GM23338 (cell line): ENCODE measurements at regions not wholly inside any gene's neighbourhood (a gene's known extent, or its start where the extent isn't known, plus 50 kb on each side); places are given as distances from the start of the nearest gene placed in this dataset.

ENCODE experiments used
- ATAC-seq: fragments of 200-7000 bp; cut with Tn5 transposase; 3 replicates; pipeline ENCODE4 v1.9.1; 2020
- DNase-seq: peaks from one replicate; pipeline ENCODE4 v3.0.0-alpha.2; 2015; ENCODE audit warnings: low spot score
- H2AFZ ChIP-seq: fragments of 200-600 bp; sonication (generic); 2 replicates; pipeline ENCODE4 v1.8.0; 2016; ENCODE audit warnings: antibody characterized with exemption, mild to moderate bottlenecking, moderate library complexity
- H3F3A ChIP-seq: fragments of 200-600 bp; sonication (generic); replicated peaks from 2 replicates; pipeline ENCODE4 v1.8.0; 2017; ENCODE audit warnings: antibody characterized with exemption, mixed run types, low read depth
- H3K27ac ChIP-seq: fragments of 200-600 bp; sonication (generic); 2 replicates; pipeline ENCODE4 v1.6.1; 2016; ENCODE audit warnings: low read depth
- H3K27me3 ChIP-seq: fragments of 200-600 bp; sonication (generic); 2 replicates; pipeline ENCODE4 v1.8.0; 2016; ENCODE audit warnings: mild to moderate bottlenecking, mixed run types, moderate library complexity; ENCODE audit not compliant: insufficient read depth
- H3K36me3 ChIP-seq: fragments of 200-600 bp; sonication (generic); 2 replicates; pipeline ENCODE4 v1.8.0; 2016; ENCODE audit warnings: mild to moderate bottlenecking; ENCODE audit not compliant: insufficient read depth
- H3K4me1 ChIP-seq: fragments of 200-600 bp; sonication (generic); 2 replicates; pipeline ENCODE4 v1.8.0; 2016; ENCODE audit warnings: mild to moderate bottlenecking, moderate library complexity; ENCODE audit not compliant: insufficient read depth
- H3K4me2 ChIP-seq: fragments of 200-600 bp; sonication (generic); 2 replicates; pipeline ENCODE4 v1.7.1; 2017; ENCODE audit warnings: mixed run types
- H3K4me3 ChIP-seq: fragments of 200-600 bp; sonication (generic); 2 replicates; pipeline ENCODE4 v1.6.1; 2016; ENCODE audit warnings: mixed run types
- H3K79me2 ChIP-seq: fragments of 200-600 bp; sonication (generic); replicated peaks from 2 replicates; pipeline ENCODE4 v1.8.0; 2017; ENCODE audit warnings: mild to moderate bottlenecking; ENCODE audit not compliant: insufficient read depth
- H3K9me2 ChIP-seq: fragments of 200-600 bp; sonication (generic); 2 replicates; pipeline ENCODE4 v1.8.0; 2017; ENCODE audit not compliant: insufficient read depth
- H4K20me1 ChIP-seq: fragments of 200-600 bp; sonication (generic); replicated peaks from 2 replicates; pipeline ENCODE4 v1.8.0; 2017; ENCODE audit warnings: mild to moderate bottlenecking; ENCODE audit not compliant: insufficient read depth
- H3K27ac Mint-ChIP-seq: 2 replicates; pipeline ENCODE4 v1.8.0; 2020; ENCODE audit warnings: inconsistent platforms, mild to moderate bottlenecking, moderate library complexity, mixed read lengths
- H3K27me3 Mint-ChIP-seq: 3 replicates; pipeline ENCODE4 v1.8.0; 2022; ENCODE audit warnings: low read depth, mild to moderate bottlenecking, moderate library complexity, mixed read lengths, inconsistent platforms; ENCODE audit not compliant: insufficient read depth, poor library complexity
- H3K36me3 Mint-ChIP-seq: 3 replicates; pipeline ENCODE4 v1.8.0; 2021; ENCODE audit warnings: low read depth, mild to moderate bottlenecking, inconsistent platforms, moderate library complexity, mixed read lengths
- H3K4me1 Mint-ChIP-seq: 3 replicates; pipeline ENCODE4 v1.8.0; 2020; ENCODE audit warnings: mild to moderate bottlenecking, inconsistent platforms, mixed read lengths
- H3K4me3 Mint-ChIP-seq: 3 replicates; pipeline ENCODE4 v1.8.0; 2021; ENCODE audit warnings: moderate library complexity, mild to moderate bottlenecking, inconsistent platforms, mixed read lengths
- H3K9me3 Mint-ChIP-seq: 3 replicates; pipeline ENCODE4 v1.8.0; 2020; ENCODE audit warnings: moderate library complexity, mild to moderate bottlenecking, inconsistent platforms, mixed read lengths
- CREB1 ChIP-seq: fragments of 250-450 bp; sonication (Bioruptor Pico); IDR thresholded peaks from 2 replicates; pipeline ENCODE4 v1.5.0; 2020; ENCODE audit warnings: low read depth, mild to moderate bottlenecking, moderate library complexity
- ETS1 ChIP-seq: IDR thresholded peaks from 2 replicates; pipeline ENCODE4 v1.6.1; 2016; ENCODE audit warnings: antibody characterized with exemption
- EZH2 ChIP-seq: fragments of 200-600 bp; sonication (generic); IDR thresholded peaks from one replicate; pipeline ENCODE4 v1.8.0; 2017; ENCODE audit warnings: antibody characterized with exemption, mild to moderate bottlenecking, low read depth; ENCODE audit not compliant: unreplicated experiment
- EZH2phosphoT487 ChIP-seq: fragments of 200-600 bp; sonication (generic); IDR thresholded peaks from one replicate; pipeline ENCODE4 v1.8.1; 2018; ENCODE audit warnings: antibody characterized with exemption; ENCODE audit not compliant: unreplicated experiment
- JUNB ChIP-seq: IDR thresholded peaks from one replicate; pipeline ENCODE4 v1.6.1; 2016; ENCODE audit warnings: antibody characterized with exemption; ENCODE audit not compliant: unreplicated experiment
- NANOG ChIP-seq: IDR thresholded peaks from 2 replicates; pipeline ENCODE4 v1.6.1; 2016; ENCODE audit warnings: antibody characterized with exemption, borderline replicate concordance
- POLR2AphosphoS5 ChIP-seq: IDR thresholded peaks from 2 replicates; pipeline ENCODE4 v1.6.1; 2016; ENCODE audit warnings: antibody characterized with exemption, low read depth
- REST ChIP-seq: IDR thresholded peaks from one replicate; pipeline ENCODE4 v1.6.1; 2018; ENCODE audit warnings: antibody characterized with exemption; ENCODE audit not compliant: unreplicated experiment
- STAT1 ChIP-seq: IDR thresholded peaks from one replicate; pipeline ENCODE4 v1.6.1; 2016; ENCODE audit warnings: antibody characterized with exemption; ENCODE audit not compliant: unreplicated experiment
- ZNF114 ChIP-seq: fragments of 250-450 bp; sonication (Bioruptor Pico); IDR thresholded peaks from 2 replicates; pipeline ENCODE4 v1.5.0; 2020; ENCODE audit warnings: mild to moderate bottlenecking, moderate library complexity
- ZNF331 ChIP-seq: fragments of 250-450 bp; sonication (Bioruptor Pico); IDR thresholded peaks from 2 replicates; pipeline ENCODE4 v1.5.0; 2020; ENCODE audit warnings: low read depth, mild to moderate bottlenecking, moderate library complexity
- ZNF462 ChIP-seq: fragments of 250-450 bp; sonication (Bioruptor Pico); IDR thresholded peaks from 2 replicates; pipeline ENCODE4 v1.5.0; 2020; ENCODE audit warnings: mild to moderate bottlenecking, moderate library complexity
- TF ChIP-seq, protein P1 (sequence below), 2 experiments: fragments of 200-600 bp in 1 of 2; sonication (generic) in 1 of 2; conservative IDR thresholded peaks; 2 replicates each; pipeline versions ENCODE4 v1.5.1 to v1.6.1; 2016 to 2017; ENCODE audit warnings: antibody characterized with exemption in 2 of 2, low read depth in 2 of 2, mild to moderate bottlenecking in 2 of 2, moderate library complexity in 1 of 2

GRCh38 chr5:15384581-15384980 is 115.4 kb upstream of the FBXL7 start:
- H3K36me3 Mint-ChIP-seq: no peaks in the 10 kb centered on the region; the same call in 2 of the 3 replicates
- Histone ChIP-seq H3K27ac (no peak overlapping the region), H3K4me3 (no peak overlapping the region), H4K20me1 (no peaks in the 10 kb centered on the region), H3K36me3 (no peaks in the 10 kb centered on the region), H2AFZ (0 out of 2 replicates have a peak overlapping the region, but pooled peaks have one; percentile 23), H3K79me2 (no peaks in the 10 kb centered on the region), H3F3A (no peaks in the 10 kb centered on the region), H3K4me2 (no peak overlapping the region), H3K9me2 (no peaks in the 10 kb centered on the region), H3K4me1 (peaks cover 3% of the 10 kb centered on the region; the same call in 1 of the 2 replicates), H3K27me3 (no peaks in the 10 kb centered on the region)
- H3K4me3 Mint-ChIP-seq: no peak overlapping the region
- peaks cover 3% of the 10 kb centered on the region; the same call in 2 of the 3 replicates for H3K4me1 Mint-ChIP-seq
- no peak for ATAC-seq
- H3K27ac Mint-ChIP-seq: no peak overlapping the region
- H3K27me3 Mint-ChIP-seq: peaks cover 4% of the 10 kb centered on the region
- no peak for DNase-seq
- no peak for TF ChIP-seq NANOG
- TF ChIP-seq ZNF114: no peak
- TF ChIP-seq EZH2phosphoT487: no peak
- TF ChIP-seq JUNB: no peak
- no peak for TF ChIP-seq POLR2AphosphoS5
- no peak for TF ChIP-seq ZNF462 (CRISPR knock-in tag)
- no peak for TF ChIP-seq CREB1 (CRISPR knock-in tag)
- no peak for TF ChIP-seq STAT1
- no peak for TF ChIP-seq ETS1
- no peak for TF ChIP-seq ZNF331 (CRISPR knock-in tag)
- no peak for TF ChIP-seq REST
- TF ChIP-seq, protein P1, sequence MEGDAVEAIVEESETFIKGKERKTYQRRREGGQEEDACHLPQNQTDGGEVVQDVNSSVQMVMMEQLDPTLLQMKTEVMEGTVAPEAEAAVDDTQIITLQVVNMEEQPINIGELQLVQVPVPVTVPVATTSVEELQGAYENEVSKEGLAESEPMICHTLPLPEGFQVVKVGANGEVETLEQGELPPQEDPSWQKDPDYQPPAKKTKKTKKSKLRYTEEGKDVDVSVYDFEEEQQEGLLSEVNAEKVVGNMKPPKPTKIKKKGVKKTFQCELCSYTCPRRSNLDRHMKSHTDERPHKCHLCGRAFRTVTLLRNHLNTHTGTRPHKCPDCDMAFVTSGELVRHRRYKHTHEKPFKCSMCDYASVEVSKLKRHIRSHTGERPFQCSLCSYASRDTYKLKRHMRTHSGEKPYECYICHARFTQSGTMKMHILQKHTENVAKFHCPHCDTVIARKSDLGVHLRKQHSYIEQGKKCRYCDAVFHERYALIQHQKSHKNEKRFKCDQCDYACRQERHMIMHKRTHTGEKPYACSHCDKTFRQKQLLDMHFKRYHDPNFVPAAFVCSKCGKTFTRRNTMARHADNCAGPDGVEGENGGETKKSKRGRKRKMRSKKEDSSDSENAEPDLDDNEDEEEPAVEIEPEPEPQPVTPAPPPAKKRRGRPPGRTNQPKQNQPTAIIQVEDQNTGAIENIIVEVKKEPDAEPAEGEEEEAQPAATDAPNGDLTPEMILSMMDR (conservative IDR thresholded peaks at IDR 0.05; ENCODE audit: low read depth in 2 of 2): no peak
- no peak for TF ChIP-seq EZH2
- H3K9me3 Mint-ChIP-seq: no peaks in the 10 kb centered on the region; the same call in 2 of the 3 replicates
